HG03571 (cell line): ENCODE measurements at regions not wholly inside any gene's neighbourhood (a gene's known extent, or its start where the extent isn't known, plus 50 kb on each side); places are given as distances from the start of the nearest gene placed in this dataset.

ENCODE experiments used
- ATAC-seq: cut with Tn5 transposase; IDR thresholded peaks from one replicate; pipeline ENCODE4 v1.9.1; 2021; ENCODE audit not compliant: unreplicated experiment

DNA sequence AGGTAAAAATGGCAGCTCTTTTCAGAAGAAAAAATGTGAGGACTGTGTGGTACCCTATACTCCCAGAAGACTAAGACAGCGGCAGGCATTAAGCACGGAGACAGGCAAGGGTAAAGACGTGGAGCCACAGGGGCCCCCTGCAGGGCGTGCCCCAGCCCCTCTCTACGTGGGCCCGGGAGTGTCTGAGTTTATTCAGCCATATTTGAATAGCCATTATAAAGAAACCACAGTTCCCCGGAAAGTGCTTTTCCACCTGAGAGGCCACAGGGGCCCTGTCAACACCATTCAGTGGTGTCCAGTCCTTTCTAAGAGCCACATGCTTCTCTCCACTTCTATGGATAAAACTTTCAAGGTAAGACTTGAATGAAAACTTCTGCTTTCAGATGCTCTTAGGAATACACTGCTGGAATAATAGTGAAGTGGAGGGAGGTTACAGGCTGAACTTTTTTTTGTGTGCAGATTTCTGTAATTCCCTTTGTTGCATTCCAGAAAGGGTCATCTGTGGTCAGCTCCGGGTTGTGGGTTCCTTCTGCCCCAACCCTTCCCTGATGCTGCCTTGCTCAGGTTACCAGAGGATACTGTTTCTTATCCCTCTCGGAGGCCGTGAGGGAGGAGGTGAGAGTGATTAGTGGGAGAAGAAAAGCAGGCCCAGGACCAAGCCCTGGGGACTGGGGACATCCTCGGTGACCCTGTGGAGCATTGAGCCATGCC is 58.4 kb downstream of the SLC25A47 start:
- no peak for ATAC-seq

DNA sequence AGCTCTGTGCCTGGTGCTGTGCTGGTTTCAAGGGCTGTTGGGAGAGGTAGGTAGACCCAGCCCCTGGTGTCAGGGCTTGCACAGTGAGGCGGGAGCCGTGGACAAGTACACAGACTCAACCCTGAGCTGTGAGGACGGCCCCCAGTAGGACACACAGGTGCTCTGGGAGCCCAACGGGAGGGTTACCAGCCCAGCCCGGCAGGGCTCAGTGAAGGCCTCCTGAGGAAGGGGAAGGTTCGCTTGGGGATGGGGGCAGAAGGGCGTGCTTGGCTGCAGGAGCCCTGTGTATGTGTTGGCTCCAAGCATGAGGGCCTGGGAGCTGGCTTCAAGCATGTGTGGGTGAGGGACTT is 58.9 kb downstream of the SLC25A47 start:
- ATAC-seq, result no peak

DNA sequence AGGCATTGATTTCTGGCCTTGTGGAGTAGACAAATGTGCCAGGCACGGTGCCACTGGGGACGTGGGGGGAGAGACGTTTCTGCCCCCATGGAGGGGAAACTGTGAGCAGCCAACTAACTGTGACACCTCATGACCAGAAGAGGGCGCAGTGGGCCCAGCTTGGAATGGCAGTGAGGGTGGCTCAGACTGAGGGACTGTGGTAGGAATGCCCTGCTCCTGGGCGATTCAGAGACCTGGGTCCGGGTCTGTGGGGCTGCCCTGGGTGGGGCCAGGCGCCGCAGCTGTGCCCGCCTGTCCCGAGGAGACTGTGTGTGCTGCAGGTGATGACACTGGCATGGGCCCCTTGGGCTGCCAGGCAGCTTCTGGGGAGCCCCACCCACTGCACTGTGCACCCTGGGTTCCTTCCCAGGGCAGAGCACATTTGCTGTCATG is 60.6 kb downstream of the SLC25A47 start:
- ATAC-seq, result peak; percentile 69

DNA sequence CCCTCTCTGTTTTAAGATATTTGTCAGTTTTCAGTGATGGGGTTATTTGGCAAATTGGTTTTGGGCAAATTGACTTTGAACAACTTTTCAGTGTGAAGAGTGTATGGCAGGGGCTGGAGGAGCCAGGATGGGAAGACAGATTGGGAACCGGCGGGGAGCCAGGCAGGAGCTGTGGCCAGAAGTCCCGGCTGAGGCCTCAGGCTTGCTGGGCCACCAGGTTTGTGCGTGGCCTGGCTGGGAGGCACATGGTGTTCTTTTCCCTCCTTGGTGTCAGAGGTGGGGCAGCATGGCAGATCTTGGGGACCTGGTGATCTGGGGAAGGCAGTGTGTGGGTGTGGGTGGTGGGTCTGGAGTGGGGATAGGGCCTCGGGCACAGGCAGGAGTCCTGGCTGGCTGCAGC is 61.1 kb downstream of the SLC25A47 start:
- no peak for ATAC-seq

DNA sequence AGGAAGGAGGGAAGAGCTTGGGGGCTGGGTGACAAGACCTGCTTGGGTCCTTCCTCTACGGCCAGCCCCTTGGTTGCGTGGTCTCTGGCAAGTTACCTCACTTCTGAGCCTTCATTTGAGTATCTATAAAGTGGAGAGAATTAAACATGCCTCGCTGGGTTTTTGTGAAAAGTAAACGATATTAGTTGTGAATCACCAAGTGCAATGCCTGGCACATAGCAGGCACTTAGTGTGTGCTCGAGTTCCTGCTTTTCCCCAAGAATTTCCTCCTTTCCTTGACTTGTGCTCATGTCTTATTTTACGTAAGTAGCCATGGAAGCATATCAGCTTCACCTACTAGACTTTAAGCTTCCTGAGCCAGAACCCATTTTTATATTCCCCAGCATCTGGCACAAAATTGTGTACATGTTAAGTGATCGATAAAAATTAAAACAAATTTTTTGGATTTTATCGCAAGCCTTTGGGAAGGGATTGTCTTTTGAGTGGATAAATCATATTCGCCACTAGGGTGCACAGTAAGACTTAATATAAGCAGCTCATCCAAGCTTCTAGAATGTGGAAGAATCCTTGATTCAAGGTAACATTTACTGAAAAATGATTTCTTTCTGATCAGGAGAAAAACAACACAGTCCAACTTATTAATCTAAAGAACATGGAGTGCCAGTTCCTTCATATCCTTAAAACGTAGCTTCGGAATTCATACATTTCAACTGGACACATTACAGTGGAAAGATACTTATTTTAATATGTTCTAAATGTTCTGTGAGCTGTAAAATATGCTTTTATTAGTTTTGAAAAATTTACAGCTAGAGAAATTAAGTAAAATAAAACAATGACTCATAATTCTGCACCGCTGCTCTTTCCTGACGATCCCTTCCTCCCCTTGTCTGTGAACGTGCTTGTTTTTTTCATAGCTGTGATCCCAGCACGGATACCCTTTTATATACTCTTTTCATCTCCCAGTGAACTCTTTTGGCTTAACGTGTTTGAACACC is 62.0 kb downstream of the SLC25A47 start:
- no peak for ATAC-seq

DNA sequence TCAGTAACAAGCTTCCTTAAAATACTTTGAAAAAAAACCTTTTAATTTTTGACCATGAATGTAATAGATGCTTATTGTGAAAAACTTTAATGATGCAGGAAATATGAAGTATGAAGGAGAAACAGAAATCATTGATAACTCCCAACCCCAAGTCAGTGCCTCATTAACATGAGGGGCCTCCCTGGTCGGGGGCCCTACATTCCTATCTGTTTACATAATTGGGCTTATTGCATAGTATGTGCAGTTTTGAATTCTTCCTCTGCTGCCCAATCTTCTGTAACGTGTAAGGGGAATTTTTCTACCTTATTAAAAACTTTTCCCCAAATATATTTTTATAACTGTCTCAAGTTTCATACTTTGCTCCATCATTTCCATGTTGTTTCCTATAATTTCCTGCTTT is 63.0 kb downstream of the SLC25A47 start:
- ATAC-seq, result no peak

DNA sequence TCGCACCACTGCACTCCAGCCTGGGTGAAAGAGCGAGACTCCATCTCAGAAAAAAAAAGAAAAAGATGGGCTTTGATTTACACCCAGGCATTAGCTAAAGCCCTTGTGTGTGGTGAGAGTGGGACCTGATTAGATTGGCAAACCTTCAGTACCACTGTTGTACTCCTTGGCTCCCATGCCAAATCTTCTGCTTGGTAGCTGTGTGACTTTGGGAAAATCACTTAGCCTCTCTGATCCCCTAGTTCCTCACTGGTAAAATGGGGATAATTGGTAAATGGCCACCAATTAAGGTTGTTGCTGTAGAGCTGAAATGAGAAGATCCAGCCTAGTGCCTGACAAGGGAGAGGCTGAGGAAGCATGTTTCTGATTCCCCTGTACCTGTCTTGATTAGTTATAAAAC is 63.7 kb downstream of the SLC25A47 start:
- ATAC-seq, result no peak

DNA sequence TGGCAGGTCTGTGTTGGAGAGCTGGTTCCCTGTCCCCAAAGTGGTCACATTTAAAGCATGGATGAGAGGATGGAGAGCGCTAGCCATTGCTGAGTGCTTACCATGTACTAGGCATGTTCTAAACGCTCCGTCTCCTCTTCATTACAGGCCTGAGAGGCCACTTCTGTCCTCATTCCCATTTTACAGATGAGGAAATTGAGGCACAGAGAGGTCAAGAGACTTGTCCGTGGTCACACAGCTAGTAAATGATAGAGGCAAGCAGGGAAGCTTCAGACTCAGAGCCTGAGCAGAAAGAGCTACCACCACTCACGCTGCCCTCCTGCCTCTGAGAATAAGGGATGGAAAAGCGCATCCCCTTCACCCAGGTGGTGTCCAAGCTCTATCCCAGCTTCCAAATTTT is 64.3 kb downstream of the SLC25A47 start:
- no peak for ATAC-seq

DNA sequence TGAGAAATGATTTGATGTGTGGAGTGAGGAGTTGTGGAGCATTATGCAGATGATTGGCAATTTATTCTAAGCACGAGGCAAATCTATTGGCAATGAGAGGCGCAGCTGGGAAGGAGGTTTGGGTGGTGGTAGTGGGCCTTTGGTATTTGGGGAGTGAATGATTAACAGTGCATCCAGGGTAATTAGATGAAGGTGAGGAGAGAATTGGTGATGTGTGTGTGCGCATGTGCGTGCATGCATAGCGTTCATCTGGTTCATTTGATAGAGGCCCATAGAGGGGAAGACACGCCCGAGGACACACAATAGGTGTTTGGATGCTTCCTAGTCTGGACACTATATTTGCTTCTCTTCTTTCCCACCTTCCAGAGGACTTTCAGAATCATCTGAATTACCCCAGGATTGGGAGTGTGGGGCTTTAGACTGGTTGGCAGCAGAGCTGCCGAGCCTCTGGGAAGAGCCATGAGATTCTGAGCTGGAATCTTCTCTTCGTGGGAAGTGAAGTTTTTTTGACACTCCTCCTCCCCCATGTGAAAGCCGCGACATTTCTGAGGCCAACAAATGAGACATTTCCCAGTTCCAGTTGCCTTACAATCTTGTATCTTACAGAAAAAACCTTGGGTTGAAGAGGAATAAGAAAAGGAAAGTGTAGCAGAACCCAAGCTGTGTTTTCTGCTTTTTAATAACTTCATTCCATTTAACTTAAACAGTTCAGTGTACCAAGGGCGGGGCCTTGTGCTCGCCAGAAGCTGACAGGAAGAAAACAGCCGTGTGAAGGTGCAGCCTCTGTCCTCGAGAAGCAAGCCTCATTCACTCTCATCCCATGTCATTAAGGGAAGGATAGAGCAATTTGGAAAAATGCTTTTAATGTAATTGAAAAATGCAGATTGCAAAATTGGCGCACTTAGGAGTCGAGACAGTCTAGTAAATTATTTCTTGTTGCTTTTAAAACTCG is 65.2 kb downstream of the SLC25A47 start:
- no peak for ATAC-seq

DNA sequence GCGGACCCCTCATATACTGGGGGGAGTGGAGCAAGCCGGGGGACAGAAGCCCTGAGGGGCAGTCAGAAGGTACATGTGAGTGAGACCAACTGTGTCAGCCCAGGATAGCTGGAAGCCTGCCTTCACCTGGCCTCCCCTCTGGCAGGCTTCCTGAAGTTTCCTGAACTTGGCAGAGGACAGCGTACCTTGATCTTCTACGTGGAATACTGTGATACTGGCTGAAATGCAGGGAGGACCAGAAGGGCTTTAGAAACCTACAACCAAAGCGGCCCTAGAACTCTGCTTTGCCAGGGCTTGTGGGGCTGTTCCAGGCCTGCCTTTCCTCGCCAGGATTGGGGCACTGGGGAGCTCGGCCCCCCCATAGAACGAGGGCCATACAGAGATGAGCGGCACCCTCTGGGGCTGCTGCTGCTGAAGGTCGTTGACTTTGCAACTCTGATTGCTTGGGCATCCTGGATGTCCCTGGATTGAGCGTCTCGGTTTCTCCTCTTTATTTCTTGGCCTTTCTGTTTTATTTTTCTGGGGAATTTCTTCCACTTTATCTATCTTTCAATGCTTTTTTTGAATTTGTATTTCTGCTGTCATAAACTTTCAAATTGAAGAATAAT is 66.5 kb downstream of the SLC25A47 start:
- no peak for ATAC-seq

DNA sequence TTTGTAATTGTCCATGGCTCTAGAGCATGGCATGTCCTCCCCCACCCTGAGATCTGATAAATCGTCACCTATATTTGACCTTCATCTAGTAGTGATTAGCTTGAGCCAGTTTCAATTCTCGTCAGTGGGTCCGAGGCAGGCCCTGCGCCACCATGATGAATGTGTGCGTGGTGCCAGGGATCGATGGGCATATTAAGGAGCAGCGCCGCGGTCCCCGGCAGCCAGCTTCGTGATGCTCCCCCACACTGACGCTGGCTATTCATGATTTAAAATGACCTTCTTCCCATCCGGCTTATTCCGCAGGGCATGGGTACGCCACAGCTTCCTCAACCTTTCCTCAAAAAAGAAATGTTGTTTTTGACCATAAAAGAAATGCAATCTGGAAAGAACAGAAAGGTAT is 68.0 kb downstream of the SLC25A47 start:
- no peak for ATAC-seq

DNA sequence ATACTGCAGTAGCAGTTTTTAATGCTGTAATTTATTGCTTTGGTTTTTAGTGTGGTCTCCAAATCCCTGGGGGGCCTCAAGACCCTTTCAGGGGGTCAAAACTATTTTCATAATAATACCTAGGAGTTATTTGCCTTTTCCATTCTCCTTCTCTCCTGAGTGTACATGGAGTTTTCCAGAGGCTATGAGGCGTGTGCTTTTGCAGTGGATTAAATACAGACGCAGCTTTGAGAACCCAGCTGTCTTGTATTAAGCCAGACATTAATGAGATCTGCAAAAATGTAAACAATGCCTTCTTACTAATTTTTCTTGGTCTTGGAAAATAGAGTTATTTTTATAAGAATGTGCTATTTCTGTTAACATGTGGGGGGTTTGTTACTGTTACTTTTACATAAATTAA is 68.6 kb downstream of the SLC25A47 start:
- ATAC-seq, result no peak

DNA sequence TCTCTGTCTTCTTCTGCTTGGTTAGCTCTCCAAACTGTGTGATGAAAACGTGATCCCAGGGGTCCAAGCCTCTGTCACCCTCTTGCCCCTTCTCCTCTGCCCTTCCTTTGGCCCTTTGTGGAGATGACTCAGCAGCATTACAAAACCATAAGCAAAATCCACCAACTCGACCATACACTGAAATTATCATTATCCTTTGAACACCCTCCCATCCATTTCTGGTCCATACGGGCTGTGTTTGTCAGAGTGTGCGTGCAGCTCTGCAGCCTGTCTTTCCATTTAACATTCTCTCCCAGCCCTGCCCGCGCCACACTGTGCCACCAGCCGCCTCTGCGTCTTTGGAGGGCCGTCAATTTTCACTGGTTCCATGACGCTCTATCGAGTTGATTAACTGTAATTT is 69.2 kb downstream of the SLC25A47 start:
- ATAC-seq, result no peak

DNA sequence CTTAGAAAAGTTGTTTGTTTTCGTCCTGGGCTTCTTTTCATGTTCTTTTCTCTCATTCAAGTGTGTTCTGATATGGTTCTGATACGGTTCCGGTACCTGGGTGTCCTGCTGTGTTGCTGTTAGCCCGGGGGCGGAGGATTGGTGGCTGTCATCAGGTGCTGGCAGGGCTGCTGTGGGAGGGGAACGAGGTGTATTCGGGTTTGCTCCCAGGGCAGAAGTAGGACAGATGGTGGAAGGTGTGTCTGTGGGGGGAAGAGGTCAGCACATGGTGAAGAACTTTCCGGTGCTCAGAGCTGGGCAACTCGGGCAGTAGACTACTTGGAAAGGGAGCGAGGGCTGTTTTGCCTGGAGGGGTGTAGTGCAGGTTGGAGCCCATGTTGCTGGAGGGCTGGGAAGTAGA is 70.2 kb downstream of the SLC25A47 start:
- no peak for ATAC-seq

DNA sequence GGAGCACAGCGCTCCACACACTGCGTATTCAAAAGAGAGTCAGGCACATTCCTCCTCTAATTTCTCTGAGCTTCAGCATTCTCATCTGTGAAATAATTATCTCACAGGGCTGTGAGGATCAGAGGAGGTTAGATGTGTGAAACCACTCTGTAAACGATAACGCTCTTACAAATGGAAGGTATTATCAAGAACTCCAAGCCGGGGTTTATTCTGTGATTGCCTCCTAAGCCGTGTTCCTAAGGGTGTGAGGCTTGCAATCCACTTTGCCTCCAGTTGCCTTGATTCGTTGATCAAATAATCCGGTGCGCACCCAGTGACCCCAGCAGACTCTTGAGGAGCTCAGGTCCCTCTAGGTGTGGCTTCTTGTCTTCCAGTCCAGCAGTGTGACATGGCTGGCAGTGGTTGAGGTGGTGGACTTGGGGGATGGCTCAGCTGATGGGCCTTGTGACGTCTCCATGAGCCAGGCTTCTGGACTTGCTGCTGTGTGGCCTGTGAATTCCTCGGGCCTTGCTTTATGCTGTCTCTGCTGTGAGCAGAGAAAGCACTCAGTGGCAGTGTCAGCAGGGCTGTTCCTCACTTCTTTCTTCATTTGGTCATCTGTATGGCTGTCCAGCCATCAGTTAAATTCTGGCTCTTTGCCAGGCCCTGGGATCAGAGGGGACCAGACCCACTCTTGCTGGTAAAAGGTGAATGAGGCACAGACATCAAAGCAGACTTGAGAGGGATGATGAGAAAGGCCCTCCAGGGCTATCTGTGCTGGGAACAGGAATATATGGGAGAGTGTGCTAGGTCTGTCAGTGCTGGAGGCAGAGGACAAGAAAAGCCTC is 71.0 kb downstream of the SLC25A47 start:
- no peak for ATAC-seq

DNA sequence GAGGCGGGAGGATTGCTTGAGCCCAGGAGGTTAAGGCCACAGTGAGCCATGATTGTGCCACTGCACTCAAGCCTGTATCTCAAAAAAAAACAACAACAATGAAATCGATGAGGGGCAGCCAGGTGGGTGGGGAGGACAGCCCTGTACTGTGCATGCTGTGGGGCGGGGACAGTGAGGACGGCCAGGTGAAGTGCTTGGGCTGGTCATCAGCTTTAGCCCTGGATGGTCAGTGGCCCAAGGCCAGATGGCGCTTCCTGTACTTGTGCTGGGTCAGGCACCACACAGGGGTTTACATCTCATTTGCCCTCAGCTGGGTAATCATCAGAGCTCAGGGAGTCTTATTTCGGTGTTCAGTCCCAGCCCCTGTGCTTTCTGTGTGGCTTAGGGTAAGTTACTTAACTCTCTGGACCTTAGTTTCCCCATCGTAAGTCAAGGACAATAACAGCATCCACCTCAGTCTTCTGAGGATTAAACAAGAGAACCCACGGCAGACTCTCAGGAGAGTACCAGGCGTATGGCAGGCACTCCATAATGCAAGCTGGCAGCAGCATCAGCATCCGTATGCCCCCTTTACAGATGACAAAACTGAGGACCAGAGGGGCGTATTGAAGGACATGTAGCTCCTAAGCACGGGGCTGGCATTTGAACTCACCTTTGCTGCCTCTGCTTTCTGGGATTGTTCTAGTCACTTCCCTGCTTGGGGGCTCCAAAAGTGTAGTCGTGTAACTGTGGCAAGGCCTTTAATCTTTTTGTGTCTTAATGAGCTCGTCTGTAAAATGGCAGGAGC is 71.9 kb downstream of the SLC25A47 start:
- no peak for ATAC-seq

DNA sequence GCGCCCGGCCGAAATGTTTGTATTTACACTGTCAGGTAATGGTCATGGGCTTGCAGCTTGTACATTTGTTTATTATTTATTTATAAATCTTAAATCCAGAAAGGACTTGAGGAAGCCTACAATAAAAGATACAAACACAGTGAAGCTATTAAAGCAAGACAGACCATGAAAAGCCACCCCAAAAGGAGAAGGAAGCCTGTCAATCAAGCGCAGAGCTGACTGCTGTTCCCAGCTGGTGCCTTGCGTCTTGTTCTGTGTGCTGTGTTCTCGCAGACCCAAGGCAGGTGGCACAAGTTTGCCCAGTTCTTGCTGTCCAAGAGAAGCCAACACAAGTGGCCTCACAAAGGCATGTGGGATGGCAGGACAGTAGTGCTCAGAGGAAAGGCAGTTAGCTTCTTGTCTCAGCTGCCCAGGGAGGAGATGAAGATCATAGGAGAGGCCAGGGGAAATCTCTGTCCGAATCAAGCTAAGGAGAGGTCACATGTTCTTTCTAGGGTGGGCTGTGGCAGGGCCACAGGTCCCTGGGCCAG is 73.2 kb downstream of the SLC25A47 start:
- no peak for ATAC-seq

DNA sequence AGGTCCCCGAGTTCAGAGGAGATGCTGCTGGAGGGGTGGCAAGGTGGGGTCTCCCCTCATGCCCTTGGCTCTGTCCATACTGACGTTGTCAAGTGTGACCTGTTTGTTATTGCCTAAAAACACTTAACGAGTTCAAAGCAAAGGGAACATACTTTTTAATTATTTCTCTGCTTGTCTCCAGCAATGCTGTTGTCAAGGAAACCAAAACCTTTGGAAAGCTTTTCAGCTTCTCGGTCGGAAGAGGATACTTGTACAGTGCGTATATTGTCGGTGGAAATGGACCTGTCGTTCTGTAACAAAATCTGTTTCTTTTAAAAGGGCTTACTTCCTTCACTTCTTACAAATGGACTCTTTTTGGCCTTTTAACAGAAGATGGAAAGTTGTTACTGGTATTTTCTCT is 73.9 kb downstream of the SLC25A47 start:
- ATAC-seq, result no peak

DNA sequence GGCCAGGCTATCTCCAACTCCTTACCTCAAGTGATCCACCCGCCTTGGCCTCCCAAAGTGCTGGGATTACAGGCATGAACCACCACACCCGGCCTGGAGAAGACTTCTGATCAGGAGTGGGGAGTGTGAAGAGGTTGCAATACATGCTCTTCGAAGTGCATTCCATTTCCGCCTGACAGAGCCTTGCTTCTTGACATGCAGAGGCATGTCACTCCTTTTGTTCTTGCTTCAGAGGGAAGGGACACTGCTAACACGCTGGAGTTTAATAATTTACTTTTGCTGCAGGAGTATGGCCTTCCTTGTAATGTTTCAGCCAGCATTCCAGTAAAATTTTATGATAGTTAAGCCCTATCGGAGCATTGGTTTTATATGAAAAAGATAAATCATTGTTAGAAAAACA is 74.9 kb downstream of the SLC25A47 start:
- no peak for ATAC-seq
